ENCODE measurements at regions not wholly inside any gene's neighbourhood (a gene's known extent, or its start where the extent isn't known, plus 50 kb on each side); places are given as distances from the start of the nearest gene placed in this dataset.

DNA sequence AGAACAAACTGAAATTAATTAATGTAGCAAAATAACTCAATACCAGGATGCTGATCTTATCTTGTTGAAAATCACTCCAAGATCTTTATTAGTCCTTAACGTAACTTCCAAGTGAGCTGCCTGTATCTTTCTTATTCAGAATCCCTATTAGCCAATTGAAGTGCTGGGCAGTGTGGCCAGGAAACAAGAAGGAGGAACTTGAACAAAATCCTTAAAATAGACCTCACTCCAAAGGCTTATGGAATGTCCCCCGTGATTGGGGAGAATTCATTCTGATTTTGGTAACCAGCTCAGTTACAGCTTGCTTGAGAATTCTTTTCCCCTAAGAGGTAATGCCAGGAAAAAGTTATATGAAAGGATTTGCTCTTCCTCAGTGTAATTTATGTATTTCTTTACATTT lies 171.0 kb downstream of the DEPDC1B start:
- TF ChIP-seq ZNF76 (tag by site-specific recombination; IDR thresholded peaks at IDR 0.05; ENCODE audit: borderline replicate concordance, low read depth) (no peak), ZBTB17 (tag by site-specific recombination; IDR thresholded peaks at IDR 0.05) (no peak), ZEB2 (tag by site-specific recombination; IDR thresholded peaks at IDR 0.05) (no peak), ZBTB48 (tag by site-specific recombination; IDR thresholded peaks at IDR 0.05) (no peak), ZNF133 (tag by site-specific recombination; IDR thresholded peaks at IDR 0.05) (no peak), ZNF223 (tag by site-specific recombination; IDR thresholded peaks at IDR 0.05) (no peak), ZNF501 (tag by site-specific recombination; IDR thresholded peaks at IDR 0.05) (no peak), ZNF311 (tag by site-specific recombination; IDR thresholded peaks at IDR 0.05; ENCODE audit: borderline replicate concordance) (no peak)
- TF ChIP-seq, protein P1, sequence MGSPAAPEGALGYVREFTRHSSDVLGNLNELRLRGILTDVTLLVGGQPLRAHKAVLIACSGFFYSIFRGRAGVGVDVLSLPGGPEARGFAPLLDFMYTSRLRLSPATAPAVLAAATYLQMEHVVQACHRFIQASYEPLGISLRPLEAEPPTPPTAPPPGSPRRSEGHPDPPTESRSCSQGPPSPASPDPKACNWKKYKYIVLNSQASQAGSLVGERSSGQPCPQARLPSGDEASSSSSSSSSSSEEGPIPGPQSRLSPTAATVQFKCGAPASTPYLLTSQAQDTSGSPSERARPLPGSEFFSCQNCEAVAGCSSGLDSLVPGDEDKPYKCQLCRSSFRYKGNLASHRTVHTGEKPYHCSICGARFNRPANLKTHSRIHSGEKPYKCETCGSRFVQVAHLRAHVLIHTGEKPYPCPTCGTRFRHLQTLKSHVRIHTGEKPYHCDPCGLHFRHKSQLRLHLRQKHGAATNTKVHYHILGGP (tag by site-specific recombination; IDR thresholded peaks at IDR 0.05), result no peak
- TF ChIP-seq, protein P2, sequence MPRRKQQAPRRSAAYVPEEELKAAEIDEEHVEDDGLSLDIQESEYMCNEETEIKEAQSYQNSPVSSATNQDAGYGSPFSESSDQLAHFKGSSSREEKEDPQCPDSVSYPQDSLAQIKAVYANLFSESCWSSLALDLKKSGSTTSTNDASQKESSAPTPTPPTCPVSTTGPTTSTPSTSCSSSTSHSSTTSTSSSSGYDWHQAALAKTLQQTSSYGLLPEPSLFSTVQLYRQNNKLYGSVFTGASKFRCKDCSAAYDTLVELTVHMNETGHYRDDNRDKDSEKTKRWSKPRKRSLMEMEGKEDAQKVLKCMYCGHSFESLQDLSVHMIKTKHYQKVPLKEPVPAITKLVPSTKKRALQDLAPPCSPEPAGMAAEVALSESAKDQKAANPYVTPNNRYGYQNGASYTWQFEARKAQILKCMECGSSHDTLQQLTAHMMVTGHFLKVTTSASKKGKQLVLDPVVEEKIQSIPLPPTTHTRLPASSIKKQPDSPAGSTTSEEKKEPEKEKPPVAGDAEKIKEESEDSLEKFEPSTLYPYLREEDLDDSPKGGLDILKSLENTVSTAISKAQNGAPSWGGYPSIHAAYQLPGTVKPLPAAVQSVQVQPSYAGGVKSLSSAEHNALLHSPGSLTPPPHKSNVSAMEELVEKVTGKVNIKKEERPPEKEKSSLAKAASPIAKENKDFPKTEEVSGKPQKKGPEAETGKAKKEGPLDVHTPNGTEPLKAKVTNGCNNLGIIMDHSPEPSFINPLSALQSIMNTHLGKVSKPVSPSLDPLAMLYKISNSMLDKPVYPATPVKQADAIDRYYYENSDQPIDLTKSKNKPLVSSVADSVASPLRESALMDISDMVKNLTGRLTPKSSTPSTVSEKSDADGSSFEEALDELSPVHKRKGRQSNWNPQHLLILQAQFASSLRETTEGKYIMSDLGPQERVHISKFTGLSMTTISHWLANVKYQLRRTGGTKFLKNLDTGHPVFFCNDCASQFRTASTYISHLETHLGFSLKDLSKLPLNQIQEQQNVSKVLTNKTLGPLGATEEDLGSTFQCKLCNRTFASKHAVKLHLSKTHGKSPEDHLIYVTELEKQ (tag by site-specific recombination; IDR thresholded peaks at IDR 0.05; ENCODE audit: borderline replicate concordance), result no peak
- CTCF ChIA-PET, result no interaction called here
- Histone ChIP-seq H3K9me3 (ENCODE audit: control insufficient read depth, insufficient read depth, low read depth, low read length) (no peaks in the 10 kb centered on the region), H3K36me3 (ENCODE audit: control insufficient read depth in 2 of 2, insufficient read depth in 1 of 2, low read length in 2 of 2) (no peaks in the 10 kb centered on the region), H3K4me1 (ENCODE audit: control insufficient read depth, insufficient read depth, low read length) (no peaks in the 10 kb centered on the region), H3K4me3 (ENCODE audit: low read depth, low read length) (no peak overlapping the region), H3K27ac (ENCODE audit: extremely low read depth, low read depth, low read length) (no peak overlapping the region)
- POLR2A ChIA-PET, result no interaction called here

DNA sequence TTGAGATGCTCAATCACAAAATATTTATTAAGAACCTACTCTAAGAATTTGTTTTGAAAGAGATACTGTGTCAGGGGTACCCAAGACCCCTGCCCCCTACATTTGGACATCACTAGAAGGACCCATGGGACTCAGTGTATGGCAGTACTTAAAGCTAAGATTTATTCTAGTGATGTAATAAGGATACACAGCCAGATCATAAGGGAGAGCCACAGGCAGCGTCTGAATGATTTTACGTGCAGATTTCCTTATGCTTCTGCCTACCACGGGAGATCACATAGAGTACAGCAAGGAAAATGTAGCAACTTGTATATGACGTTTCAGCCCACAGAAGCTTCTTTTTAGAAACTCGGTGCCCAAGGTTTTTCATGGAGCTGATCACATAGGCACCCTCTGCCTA lies 172.9 kb downstream of the DEPDC1B start:
- no peak overlapping the region for H3K4me3 ChIP-seq (ENCODE audit: low read depth, low read length)
- H3K27ac ChIP-seq (ENCODE audit: extremely low read depth, low read depth, low read length), result no peak overlapping the region
- ChIA-PET CTCF (no interaction called here), POLR2A (no interaction called here)
- H3K36me3 ChIP-seq (ENCODE audit: control insufficient read depth in 2 of 2, insufficient read depth in 1 of 2, low read length in 2 of 2), result no peaks in the 10 kb centered on the region
- H3K9me3 ChIP-seq (ENCODE audit: control insufficient read depth, insufficient read depth, low read depth, low read length), result no peaks in the 10 kb centered on the region
- H3K4me1 ChIP-seq (ENCODE audit: control insufficient read depth, insufficient read depth, low read length), result no peaks in the 10 kb centered on the region
- TF ChIP-seq, protein P3, sequence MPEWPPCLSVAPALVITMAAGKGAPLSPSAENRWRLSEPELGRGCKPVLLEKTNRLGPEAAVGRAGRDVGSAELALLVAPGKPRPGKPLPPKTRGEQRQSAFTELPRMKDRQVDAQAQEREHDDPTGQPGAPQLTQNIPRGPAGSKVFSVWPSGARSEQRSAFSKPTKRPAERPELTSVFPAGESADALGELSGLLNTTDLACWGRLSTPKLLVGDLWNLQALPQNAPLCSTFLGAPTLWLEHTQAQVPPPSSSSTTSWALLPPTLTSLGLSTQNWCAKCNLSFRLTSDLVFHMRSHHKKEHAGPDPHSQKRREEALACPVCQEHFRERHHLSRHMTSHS (tag by site-specific recombination; IDR thresholded peaks at IDR 0.05), result no peak
- TF ChIP-seq SP2 (tag by site-specific recombination; IDR thresholded peaks at IDR 0.05), result no peak
- TF ChIP-seq, protein P4, sequence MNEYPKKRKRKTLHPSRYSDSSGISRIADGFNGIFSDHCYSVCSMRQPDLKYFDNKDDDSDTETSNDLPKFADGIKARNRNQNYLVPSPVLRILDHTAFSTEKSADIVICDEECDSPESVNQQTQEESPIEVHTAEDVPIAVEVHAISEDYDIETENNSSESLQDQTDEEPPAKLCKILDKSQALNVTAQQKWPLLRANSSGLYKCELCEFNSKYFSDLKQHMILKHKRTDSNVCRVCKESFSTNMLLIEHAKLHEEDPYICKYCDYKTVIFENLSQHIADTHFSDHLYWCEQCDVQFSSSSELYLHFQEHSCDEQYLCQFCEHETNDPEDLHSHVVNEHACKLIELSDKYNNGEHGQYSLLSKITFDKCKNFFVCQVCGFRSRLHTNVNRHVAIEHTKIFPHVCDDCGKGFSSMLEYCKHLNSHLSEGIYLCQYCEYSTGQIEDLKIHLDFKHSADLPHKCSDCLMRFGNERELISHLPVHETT (tag by site-specific recombination; IDR thresholded peaks at IDR 0.05), result no peak
- no peak for TF ChIP-seq ZNF747 (tag by site-specific recombination; IDR thresholded peaks at IDR 0.05)
- TF ChIP-seq ZNF426 (tag by site-specific recombination; IDR thresholded peaks at IDR 0.05), result no peak
- TF ChIP-seq, protein P5, sequence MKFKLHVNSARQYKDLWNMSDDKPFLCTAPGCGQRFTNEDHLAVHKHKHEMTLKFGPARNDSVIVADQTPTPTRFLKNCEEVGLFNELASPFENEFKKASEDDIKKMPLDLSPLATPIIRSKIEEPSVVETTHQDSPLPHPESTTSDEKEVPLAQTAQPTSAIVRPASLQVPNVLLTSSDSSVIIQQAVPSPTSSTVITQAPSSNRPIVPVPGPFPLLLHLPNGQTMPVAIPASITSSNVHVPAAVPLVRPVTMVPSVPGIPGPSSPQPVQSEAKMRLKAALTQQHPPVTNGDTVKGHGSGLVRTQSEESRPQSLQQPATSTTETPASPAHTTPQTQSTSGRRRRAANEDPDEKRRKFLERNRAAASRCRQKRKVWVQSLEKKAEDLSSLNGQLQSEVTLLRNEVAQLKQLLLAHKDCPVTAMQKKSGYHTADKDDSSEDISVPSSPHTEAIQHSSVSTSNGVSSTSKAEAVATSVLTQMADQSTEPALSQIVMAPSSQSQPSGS (tag by site-specific recombination; IDR thresholded peaks at IDR 0.05; ENCODE audit: low read depth), result no peak
- TF ChIP-seq ZNF521 (tag by site-specific recombination; IDR thresholded peaks at IDR 0.05), result no peak
- TF ChIP-seq ZNF707 (tag by site-specific recombination; IDR thresholded peaks at IDR 0.05), result no peak
- no peak for TF ChIP-seq GLIS1 (tag by site-specific recombination; IDR thresholded peaks at IDR 0.05)
- TF ChIP-seq ZNF404 (tag by site-specific recombination; IDR thresholded peaks at IDR 0.05), result no peak
- no peak for TF ChIP-seq ZNF473 (tag by site-specific recombination; IDR thresholded peaks at IDR 0.05)
- TF ChIP-seq ZNF768 (tag by site-specific recombination; IDR thresholded peaks at IDR 0.05), result no peak
- no peak for TF ChIP-seq ZNF549 (tag by site-specific recombination; IDR thresholded peaks at IDR 0.05)
- no peak for TF ChIP-seq GLI4 (tag by site-specific recombination; IDR thresholded peaks at IDR 0.05)
- no peak for TF ChIP-seq OVOL3 (tag by site-specific recombination; IDR thresholded peaks at IDR 0.05)
- no peak for TF ChIP-seq ZFP41 (tag by site-specific recombination; IDR thresholded peaks at IDR 0.05; ENCODE audit: borderline replicate concordance)
- no peak for TF ChIP-seq SCRT2 (tag by site-specific recombination; IDR thresholded peaks at IDR 0.05)
- no peak for TF ChIP-seq ZNF214 (tag by site-specific recombination; IDR thresholded peaks at IDR 0.05; ENCODE audit: borderline replicate concordance)
